Kidney (tissue), 13 donors: ENCODE measurements at regions not wholly inside any gene's neighbourhood (a gene's known extent, or its start where the extent isn't known, plus 50 kb on each side); places are given as distances from the start of the nearest gene placed in this dataset.

Experiments
- DNase-seq, 5 donors: peaks; one replicate each; pipeline ENCODE4 v3.0.0-alpha.2; 2013 to 2020
- FAIRE-seq: peaks from 2 replicates; lab custom pipeline; 2012; peaks lifted over from hg19 to GRCh38; lab: Jason Lieb, UNC
- H3K27ac ChIP-seq, 2 donors: one replicate each; pipeline ENCODE4 v1.7.0; 2013; ENCODE audit warnings: low read depth in 2 of 2, low read length in 2 of 2, inconsistent platforms in 1 of 2
- H3K27me3 ChIP-seq: one replicate; pipeline ENCODE4 v1.7.1; 2013; ENCODE audit warnings: low read length, inconsistent platforms; ENCODE audit not compliant: control insufficient read depth, insufficient read depth
- H3K36me3 ChIP-seq, 3 donors: one replicate each; pipeline versions ENCODE4 v1.7.0 to v1.7.1; 2013; ENCODE audit warnings: low read length in 3 of 3, control low read depth in 1 of 3, inconsistent platforms in 1 of 3; ENCODE audit not compliant: insufficient read depth in 3 of 3, control insufficient read depth in 2 of 3
- H3K4me1 ChIP-seq, 3 donors: one replicate each; pipeline versions ENCODE4 v1.7.0 to v1.7.1; 2013; ENCODE audit warnings: low read length in 3 of 3, inconsistent platforms in 1 of 3, low read depth in 1 of 3; ENCODE audit not compliant: control insufficient read depth in 2 of 3, insufficient read depth in 2 of 3
- H3K4me3 ChIP-seq, 3 donors: one replicate each; pipeline versions ENCODE4 v1.7.0 to v1.8.1; 2013; ENCODE audit warnings: low read length in 3 of 3, control low read depth in 1 of 3, inconsistent platforms in 1 of 3
- H3K9ac ChIP-seq, 3 donors: one replicate each; pipeline versions ENCODE4 v1.7.0 to v1.7.1; 2013; ENCODE audit warnings: low read length in 3 of 3, control low read depth in 1 of 3, inconsistent platforms in 1 of 3
- H3K9me3 ChIP-seq, 3 donors: one replicate each; pipeline versions ENCODE4 v1.7.0 to v1.7.1; 2013; ENCODE audit warnings: low read length in 3 of 3, control low read depth in 1 of 3, inconsistent platforms in 1 of 3; ENCODE audit not compliant: control insufficient read depth in 2 of 3, insufficient read depth in 1 of 3
- CTCF ChIP-seq: IDR thresholded peaks from 3 replicates; pipeline ENCODE4 v1.5.1; 2012; ENCODE audit warnings: mild to moderate bottlenecking, moderate library complexity, borderline replicate concordance; ENCODE audit not compliant: insufficient read depth; ENCODE audit errors: extremely low read depth
- intact Hi-C: fragments of 100-400 bp; cut with DNase I; formaldehyde crosslinking; loops from one replicate; pipeline ENCODE4 v1.11.1; 2022
- donor health status: control.
- donor health status: control.
- donor health status: control.
- donor health status: control.
- donor health status: control.
- donor health status: DM: yes; HTN: yes; CAD: no.
- donor health status: Normal renal cell carcinoma (clear cell type).

- Histone ChIP-seq H3K36me3 (no peaks in the 10 kb centered on the region), H3K4me3 (no peak overlapping the region), H3K4me1 (no peaks in the 10 kb centered on the region), H3K9ac (no peak overlapping the region), H3K27ac (no peak overlapping the region), H3K27me3 (no peaks in the 10 kb centered on the region), H3K9me3 (no peaks in the 10 kb centered on the region)
- DNase-seq: no peak
- no peak for TF ChIP-seq CTCF
- no peak for FAIRE-seq
- intact Hi-C loops: no loop called here
These were observed 175.2 kb upstream of the TET2 start for GRCh38 chr4:104971462-104971861.

- Histone ChIP-seq H3K27ac (no peak overlapping the region), H3K36me3 (no peaks in the 10 kb centered on the region), H3K9ac (no peak overlapping the region), H3K4me3 (no peak overlapping the region), H3K4me1 (no peaks in the 10 kb centered on the region), H3K27me3 (no peaks in the 10 kb centered on the region), H3K9me3 (no peaks in the 10 kb centered on the region)
- DNase-seq (no peak), FAIRE-seq (no peak)
- TF ChIP-seq CTCF: no peak
- intact Hi-C loops: no loop called here
These were observed 173.0 kb upstream of the TET2 start for GRCh38 chr4:104973708-104974107.

GRCh38 chr4:104975617-104976016, 171.1 kb upstream of the TET2 start:
- Histone ChIP-seq H3K27ac (no peak overlapping the region), H3K27me3 (no peaks in the 10 kb centered on the region), H3K4me3 (no peak overlapping the region), H3K36me3 (no peaks in the 10 kb centered on the region), H3K4me1 (no peaks in the 10 kb centered on the region), H3K9me3 (no peaks in the 10 kb centered on the region), H3K9ac (no peak overlapping the region)
- DNase-seq (peak in 1 of 5 donors; percentile 36), FAIRE-seq (no peak)
- intact Hi-C loops: no loop called here
- TF ChIP-seq CTCF: no peak

- Histone ChIP-seq H3K27ac (no peak overlapping the region), H3K4me1 (no peaks in the 10 kb centered on the region), H3K27me3 (no peaks in the 10 kb centered on the region), H3K4me3 (no peak overlapping the region), H3K36me3 (no peaks in the 10 kb centered on the region), H3K9ac (no peak overlapping the region), H3K9me3 (no peaks in the 10 kb centered on the region)
- DNase-seq (no peak), FAIRE-seq (no peak)
- TF ChIP-seq CTCF: no peak
- intact Hi-C loops: no loop called here
These were observed 170.4 kb upstream of the TET2 start for GRCh38 chr4:104976262-104976661.
